Astrocyte of the hippocampus (primary cell): ENCODE measurements at regions not wholly inside any gene's neighbourhood (a gene's known extent, or its start where the extent isn't known, plus 50 kb on each side); places are given as distances from the start of the nearest gene placed in this dataset.
A peak's percentile ranks its signal among the peaks of the same experiment; 100 is the strongest.

Experiments used
- DNase-seq: peaks from one replicate; pipeline ENCODE4 v3.0.0; 2011; ENCODE audit warnings: low read depth, low spot score

DNA sequence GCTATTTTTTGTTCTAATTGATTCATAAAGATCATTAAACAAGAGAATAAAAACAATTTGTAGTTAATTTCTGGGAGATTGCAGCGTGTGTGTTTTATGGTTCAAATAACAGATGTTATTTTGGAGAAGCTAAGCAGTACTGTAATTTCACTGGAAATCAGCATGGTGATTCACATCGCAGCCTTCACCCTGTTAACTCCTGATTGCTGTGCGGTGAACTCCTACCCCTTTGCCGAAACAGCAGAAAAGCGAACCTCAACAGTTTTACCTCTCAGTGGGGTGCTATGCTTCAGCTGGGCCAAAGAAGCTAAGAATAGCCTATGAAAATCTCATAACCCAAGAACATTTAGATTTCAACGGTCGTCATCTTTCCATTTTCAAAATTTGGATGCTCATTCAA lies 441.5 kb upstream of the RARB start:
- DNase-seq = no peak

DNA sequence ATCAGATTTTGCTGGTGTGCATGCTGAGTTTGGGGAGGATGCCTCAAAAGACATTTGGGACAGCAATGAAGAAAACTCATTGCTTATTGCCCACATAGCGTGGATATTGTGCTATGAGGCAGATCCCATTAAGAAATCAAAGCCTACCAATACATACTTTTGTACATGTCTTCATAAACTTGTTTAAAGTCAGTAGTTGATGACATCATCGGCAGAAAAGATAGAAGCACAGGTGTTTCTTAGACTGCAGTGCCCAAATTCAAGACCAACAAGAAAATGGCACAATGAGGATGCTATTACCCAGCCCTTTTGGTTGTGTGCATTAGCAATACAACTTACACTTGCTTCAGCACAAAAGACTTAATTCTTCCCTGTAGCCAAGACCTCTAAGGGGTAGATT lies 428.7 kb upstream of the RARB start:
- DNase-seq = no peak

DNA sequence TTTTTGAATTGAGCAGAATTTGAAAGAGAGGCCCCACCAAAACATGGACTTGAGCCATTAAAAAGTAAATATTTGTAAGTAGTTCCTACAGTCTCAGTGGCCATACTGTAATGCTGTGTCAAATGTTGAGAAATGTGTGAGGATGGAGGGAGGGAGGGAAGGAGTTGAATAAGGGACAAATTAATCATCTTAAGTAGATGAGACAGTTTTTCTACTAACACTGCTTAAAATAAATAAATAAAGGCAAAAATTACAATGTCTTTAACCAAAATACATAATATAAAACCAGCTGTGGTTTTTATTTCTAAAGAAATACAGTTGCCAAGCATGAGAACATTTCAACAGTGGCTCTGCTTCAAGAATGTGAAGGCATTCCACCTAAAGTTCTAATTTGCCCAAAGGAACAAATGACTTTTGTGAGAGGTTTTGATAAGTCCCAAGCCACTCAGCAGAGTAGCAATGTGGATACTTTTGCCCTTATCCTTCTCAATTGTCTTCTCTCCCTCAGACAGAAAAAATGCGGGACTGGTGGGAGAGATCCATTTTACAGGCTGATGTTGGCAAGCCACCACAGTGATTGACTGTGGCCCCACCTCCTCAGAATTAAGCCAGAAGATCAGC lies 427.0 kb upstream of the RARB start:
- peak; percentile 83 for DNase-seq

GRCh38 chr3:25002052-25002451 lies 426.0 kb upstream of the RARB start:
- DNase-seq = no peak

DNA sequence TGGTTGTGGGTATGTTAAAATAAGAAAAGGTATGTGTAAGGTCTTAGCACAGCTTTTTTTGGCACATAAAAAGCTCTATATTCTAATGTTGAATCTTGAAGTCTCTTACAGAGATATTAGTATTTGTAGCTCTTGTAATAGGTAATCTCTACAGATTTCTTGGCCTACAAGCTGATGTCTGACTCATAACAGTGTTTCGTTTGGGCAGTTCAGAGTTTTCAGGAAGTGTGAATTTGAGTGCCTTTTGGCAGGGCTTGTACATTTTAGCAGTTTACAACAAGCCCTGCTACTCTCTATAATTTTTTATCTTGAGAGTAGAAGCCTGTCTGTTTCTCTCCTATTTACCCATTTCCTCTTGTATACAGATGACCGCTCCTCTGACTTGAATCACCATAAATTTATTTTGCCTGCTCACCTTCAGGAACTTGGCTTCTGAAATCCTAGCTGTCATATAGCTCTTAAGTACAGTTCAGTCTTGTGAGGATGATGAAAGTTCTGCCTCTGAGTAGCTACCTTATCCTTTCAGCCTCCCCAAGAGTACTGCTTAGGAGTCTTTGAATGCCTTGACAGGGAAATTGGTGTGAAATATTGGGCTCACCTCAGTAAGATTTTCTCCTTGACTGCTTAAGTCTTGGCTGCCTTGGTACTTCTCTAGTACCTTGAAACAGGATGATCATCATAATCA lies 419.9 kb upstream of the RARB start:
- DNase-seq = peak; percentile 75

DNA sequence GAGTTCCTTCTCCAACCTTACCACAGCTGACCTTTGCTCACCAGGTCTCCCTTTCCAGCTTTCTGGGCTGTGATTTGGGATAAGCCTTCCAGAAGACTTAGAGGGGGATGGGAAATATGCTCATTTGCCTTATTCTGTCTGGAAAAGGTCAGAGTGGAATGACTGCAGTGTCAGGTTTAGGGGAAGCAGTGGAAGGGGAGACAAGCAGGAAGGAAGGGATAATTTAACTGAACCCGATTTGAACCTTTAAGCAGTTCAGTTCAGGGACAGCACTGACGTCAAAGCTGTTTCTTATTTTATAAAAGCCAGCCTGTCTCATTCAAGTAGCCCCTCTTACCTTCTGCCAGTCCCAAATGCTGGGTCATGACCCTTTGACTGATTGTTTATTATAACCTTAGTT lies 418.4 kb upstream of the RARB start:
- DNase-seq = no peak

GRCh38 chr3:25015599-25015998 lies 412.5 kb upstream of the RARB start:
- no peak for DNase-seq

GRCh38 chr3:25018909-25019308 lies 409.2 kb upstream of the RARB start:
- DNase-seq = no peak

- no peak for DNase-seq
Observed at GRCh38 chr3:25019506-25019905, 408.6 kb upstream of the RARB start.

DNA sequence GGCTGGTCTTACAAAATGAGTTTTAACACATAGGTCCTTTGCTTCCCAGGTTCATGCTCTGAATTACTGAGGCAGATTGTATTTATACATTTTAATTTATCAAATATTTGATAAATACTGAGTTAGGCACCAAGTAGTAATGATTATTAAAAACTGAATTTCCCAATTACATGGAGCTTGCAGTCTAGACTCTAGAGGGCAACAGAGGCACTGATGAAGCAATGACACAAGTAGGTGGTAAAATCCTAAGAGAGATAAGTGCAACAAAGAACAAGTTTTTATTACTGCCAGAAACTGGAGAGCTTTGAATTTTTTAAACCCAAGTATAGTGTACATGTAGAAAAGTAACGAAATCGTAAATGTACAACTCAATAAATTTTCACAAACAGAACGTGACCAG lies 406.2 kb upstream of the RARB start:
- peak; percentile 64 for DNase-seq

GRCh38 chr3:25023876-25024275 lies 404.2 kb upstream of the RARB start:
- no peak for DNase-seq

DNA sequence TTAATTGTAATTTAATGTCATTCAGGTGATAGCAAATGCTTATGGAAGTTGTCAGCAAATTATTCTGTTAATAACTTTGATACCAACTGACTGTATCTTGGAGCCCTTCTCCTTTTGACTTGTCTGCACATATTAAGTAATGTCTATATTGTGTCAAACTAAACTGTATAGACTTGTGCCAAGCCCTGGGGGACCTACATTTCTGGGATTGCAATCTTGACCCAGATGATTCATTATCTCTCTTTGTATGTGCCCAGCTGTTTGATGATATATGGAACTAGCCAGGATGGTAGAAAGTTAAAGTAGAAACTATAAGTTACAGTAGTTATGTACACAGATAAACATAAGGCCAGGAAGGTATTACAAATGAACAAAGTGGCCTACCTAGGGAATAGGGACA lies 402.8 kb upstream of the RARB start:
- DNase-seq = peak; percentile 16

DNA sequence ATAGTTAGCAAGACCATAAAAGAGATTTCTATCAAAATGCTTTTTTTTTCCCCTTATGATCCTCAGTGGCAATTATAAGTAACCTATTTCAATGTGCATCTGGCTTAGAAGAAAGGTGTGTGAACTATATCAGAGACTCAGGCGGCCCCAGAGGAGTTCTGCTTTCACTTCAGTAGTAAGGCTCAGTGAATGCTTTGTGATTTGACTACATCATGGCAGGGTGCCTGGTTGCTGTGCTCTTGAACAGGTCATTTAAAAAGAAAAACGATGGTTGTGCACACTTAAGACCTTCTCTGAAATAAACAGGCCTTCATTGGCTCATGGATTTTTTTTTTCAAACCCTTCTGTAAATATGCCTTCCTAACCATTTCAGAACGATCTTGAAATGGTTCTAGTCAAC lies 400.4 kb upstream of the RARB start:
- peak; percentile 18 for DNase-seq

DNA sequence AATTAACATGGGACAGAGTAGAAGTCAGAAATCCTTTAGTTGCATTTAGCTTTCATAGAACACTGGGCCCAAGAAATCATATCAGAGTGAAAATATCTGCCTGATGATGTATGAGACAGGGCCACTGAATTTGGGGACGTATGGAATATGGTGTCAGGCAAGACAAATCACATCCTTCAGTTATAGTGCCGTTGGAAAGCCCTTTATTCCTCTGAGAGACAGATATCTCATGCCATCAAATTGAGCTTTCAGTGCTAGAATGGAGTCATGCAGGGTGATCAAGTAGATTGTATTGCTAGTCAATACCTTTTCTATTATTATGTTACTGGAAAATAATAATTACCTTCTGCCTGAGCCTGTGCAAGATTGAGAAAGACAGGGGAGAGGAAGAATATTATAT lies 398.2 kb upstream of the RARB start:
- DNase-seq = no peak

DNA sequence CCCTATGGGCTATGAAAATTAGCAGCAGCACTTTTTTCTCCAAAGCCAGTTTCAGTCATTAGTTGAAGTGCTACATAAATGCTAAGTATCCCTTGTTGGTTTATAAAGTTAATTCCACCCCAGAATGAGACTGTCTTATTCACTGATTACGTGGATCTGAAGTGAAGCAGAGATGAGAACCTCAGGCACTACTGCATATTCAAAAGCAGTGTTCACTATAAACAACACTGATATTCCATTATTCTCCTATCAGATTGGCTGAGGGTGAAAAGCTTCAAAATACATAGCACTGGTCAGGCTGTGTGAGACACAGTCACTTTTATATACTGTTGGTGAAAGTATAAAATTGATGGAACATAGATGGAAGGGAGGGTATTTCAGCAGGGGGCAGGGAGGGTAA lies 395.7 kb upstream of the RARB start:
- DNase-seq = no peak

GRCh38 chr3:25033407-25034029 lies 394.5 kb upstream of the RARB start:
- peak; percentile 39 for DNase-seq

GRCh38 chr3:25035526-25035925 lies 392.5 kb upstream of the RARB start:
- peak; percentile 45 for DNase-seq

- no peak for DNase-seq
Observed at GRCh38 chr3:25036633-25037032, 391.4 kb upstream of the RARB start.

GRCh38 chr3:25037049-25037547 lies 391.0 kb upstream of the RARB start:
- peak; percentile 48 for DNase-seq

- no peak for DNase-seq
Observed at GRCh38 chr3:25038271-25038670, 389.8 kb upstream of the RARB start.

- DNase-seq = no peak
Observed at GRCh38 chr3:25038922-25039321, 389.1 kb upstream of the RARB start.

DNA sequence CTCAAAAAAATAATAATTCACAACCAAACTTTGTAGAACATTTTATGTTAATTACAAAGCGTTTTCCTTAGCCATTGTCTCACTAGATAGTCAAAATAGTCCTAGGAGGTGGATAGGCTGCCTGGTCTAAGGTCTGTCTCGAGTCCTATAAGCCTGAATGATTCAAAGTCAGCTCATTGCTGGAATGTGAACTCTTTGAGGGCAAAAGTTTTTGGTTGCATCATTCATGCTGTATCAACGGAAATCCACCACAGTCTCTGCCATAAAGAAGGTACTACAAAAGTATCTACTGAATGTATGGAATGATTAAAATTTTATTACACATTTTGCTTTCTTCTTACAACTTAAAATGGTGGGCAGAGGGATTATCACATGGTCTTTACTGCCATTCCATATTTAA lies 387.3 kb upstream of the RARB start:
- DNase-seq = no peak
